Activated T-cell treated with anti-CD3 and anti-CD28 coated beads, Interleukin-2, amount 50 U/mL, for 24 hours (primary cell): ENCODE measurements at regions not wholly inside any gene's neighbourhood (a gene's known extent, or its start where the extent isn't known, plus 50 kb on each side); places are given as distances from the start of the nearest gene placed in this dataset.
"Not testable (repeated sequence)": the region's sequence is repeated elsewhere in the genome, so short reads cannot be mapped to it uniquely, and the experiment has no call there.

ENCODE experiments used
- DNase-seq: peaks from one replicate; pipeline ENCODE4 v3.0.0-alpha.2; 2020
- H3K27ac Mint-ChIP-seq: 2 replicates; pipeline ENCODE4 v1.8.0; 2020; ENCODE audit warnings: mild to moderate bottlenecking, mixed read lengths
- H3K27me3 Mint-ChIP-seq: 2 replicates; pipeline ENCODE4 v1.8.0; 2020; ENCODE audit warnings: mixed read lengths
- H3K36me3 Mint-ChIP-seq: 2 replicates; pipeline ENCODE4 v1.8.0; 2020; ENCODE audit warnings: low read depth, mixed read lengths
- H3K4me1 Mint-ChIP-seq: 2 replicates; pipeline ENCODE4 v1.8.0; 2020; ENCODE audit warnings: low read depth, mixed read lengths
- H3K4me3 Mint-ChIP-seq: 2 replicates; pipeline ENCODE4 v1.8.0; 2020; ENCODE audit warnings: mild to moderate bottlenecking, moderate library complexity, mixed read lengths
- H3K9me3 Mint-ChIP-seq: 2 replicates; pipeline ENCODE4 v1.8.0; 2020; ENCODE audit warnings: mixed read lengths

DNA sequence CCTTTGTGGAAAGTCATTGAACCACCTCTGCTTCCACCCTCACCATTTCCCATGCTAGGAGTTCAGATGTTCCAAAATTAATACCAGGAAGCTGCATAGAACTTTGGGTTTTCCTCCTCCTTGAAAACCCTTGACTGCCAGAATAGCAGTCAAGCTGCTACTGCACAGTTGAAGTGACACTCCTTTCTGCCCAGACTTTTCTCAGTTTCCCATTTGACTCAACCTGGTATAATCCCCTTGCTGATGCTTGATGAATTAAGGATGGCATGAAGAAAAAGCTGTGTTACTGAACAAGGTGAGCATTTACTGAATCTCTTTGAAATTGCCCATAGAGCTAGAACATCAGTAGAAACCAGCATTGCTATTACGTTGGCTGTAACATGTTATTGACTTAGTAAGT is 286.0 kb downstream of the EDEM1 start:
- no peak overlapping the region for H3K27ac Mint-ChIP-seq
- H3K4me1 Mint-ChIP-seq: no peaks in the 10 kb centered on the region
- DNase-seq: no peak
- H3K27me3 Mint-ChIP-seq: peaks cover 3% of the 10 kb centered on the region
- H3K36me3 Mint-ChIP-seq: no peaks in the 10 kb centered on the region
- H3K9me3 Mint-ChIP-seq: peaks cover 3% of the 10 kb centered on the region
- H3K4me3 Mint-ChIP-seq: no peak overlapping the region

DNA sequence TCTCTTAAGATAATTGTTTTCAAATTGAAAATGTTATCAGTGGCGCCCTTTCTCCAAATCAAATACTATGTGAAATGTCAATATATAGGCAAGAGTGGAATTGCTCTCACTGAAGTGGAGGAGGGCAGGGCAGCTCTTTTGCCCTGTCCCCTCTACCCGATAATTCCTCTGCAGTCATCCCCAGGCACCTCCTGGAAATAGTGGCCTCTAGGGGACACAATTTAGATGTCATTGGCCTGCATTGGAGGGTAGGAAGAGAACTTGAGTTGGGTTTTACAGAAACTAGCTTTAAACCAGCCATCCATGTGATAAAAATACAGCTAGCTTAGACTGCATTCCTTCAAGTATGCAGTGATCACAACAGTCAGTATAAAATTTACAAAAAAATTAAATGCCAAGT is 288.9 kb downstream of the EDEM1 start:
- no peak for DNase-seq
- Mint-ChIP-seq H3K4me3 (no peak overlapping the region), H3K4me1 (no peaks in the 10 kb centered on the region), H3K36me3 (no peaks in the 10 kb centered on the region), H3K27me3 (no peaks in the 10 kb centered on the region), H3K9me3 (peaks cover 3% of the 10 kb centered on the region), H3K27ac (no peak overlapping the region)

GRCh38 chr3:5479229-5479799 is 291.8 kb downstream of the EDEM1 start:
- H3K9me3 Mint-ChIP-seq: peaks cover 3% of the 10 kb centered on the region
- no peaks in the 10 kb centered on the region for H3K36me3 Mint-ChIP-seq
- no peak overlapping the region for H3K27ac Mint-ChIP-seq
- no peak for DNase-seq
- no peaks in the 10 kb centered on the region for H3K27me3 Mint-ChIP-seq
- no peak overlapping the region for H3K4me3 Mint-ChIP-seq
- H3K4me1 Mint-ChIP-seq: no peaks in the 10 kb centered on the region

DNA sequence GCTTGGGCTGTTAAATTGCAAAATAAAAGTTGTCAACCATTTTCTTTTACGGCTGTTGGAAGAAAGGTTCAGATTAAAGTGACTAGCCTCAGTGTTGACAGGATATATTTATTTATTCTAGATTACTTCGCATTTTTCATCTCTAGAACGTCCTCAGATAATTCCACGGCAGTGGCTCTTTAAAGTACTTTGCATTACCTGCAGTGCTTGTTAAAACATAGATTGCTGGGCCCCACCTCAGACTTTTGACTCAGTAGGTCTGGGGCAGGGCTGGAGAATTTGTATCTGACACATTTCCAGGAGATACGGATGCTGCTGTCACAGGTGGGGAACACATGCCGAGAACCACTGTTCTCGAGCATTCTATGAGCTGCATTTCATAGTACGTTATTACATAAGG is 292.7 kb downstream of the EDEM1 start:
- Mint-ChIP-seq H3K36me3 (no peaks in the 10 kb centered on the region), H3K27ac (no peak overlapping the region), H3K27me3 (no peaks in the 10 kb centered on the region), H3K9me3 (no peaks in the 10 kb centered on the region), H3K4me1 (no peaks in the 10 kb centered on the region), H3K4me3 (no peak overlapping the region)
- no peak for DNase-seq

GRCh38 chr3:5485427-5485826 is 297.9 kb downstream of the EDEM1 start:
- H3K9me3 Mint-ChIP-seq: no peaks in the 10 kb centered on the region
- H3K4me3 Mint-ChIP-seq: no peak overlapping the region
- H3K27ac Mint-ChIP-seq: no peak overlapping the region
- DNase-seq: no peak
- no peaks in the 10 kb centered on the region for H3K4me1 Mint-ChIP-seq
- no peaks in the 10 kb centered on the region for H3K36me3 Mint-ChIP-seq
- peaks cover 3% of the 10 kb centered on the region for H3K27me3 Mint-ChIP-seq

DNA sequence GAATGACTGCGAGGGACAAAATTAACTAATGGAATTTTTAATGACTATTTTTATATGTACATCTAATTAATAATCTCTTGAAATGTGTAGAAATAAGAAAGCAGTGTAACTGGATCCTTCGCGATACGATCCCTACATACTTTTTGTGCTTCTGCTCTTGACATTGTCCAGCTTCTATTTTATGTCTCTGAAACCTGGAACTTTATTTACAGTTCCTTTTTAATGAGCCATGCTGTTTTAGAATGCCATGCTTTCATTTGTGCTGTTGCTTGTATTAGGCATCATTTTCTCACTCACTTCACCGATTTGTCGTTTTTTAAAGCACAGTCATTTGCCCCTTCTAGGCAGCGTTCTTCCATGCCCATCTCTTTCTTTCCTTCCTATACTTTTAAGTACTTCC is 301.3 kb downstream of the EDEM1 start:
- no peak overlapping the region for H3K27ac Mint-ChIP-seq
- H3K9me3 Mint-ChIP-seq: no peaks in the 10 kb centered on the region
- H3K4me1 Mint-ChIP-seq: no peaks in the 10 kb centered on the region
- no peaks in the 10 kb centered on the region for H3K36me3 Mint-ChIP-seq
- no peak overlapping the region for H3K4me3 Mint-ChIP-seq
- no peak for DNase-seq
- peaks cover 3% of the 10 kb centered on the region for H3K27me3 Mint-ChIP-seq

- Mint-ChIP-seq H3K36me3 (no peaks in the 10 kb centered on the region), H3K4me3 (no peak overlapping the region), H3K9me3 (no peaks in the 10 kb centered on the region), H3K27ac (no peak overlapping the region), H3K27me3 (peaks cover 3% of the 10 kb centered on the region), H3K4me1 (no peaks in the 10 kb centered on the region)
- no peak for DNase-seq
Measured at GRCh38 chr3:5489536-5489935, 302.0 kb downstream of the EDEM1 start.

DNA sequence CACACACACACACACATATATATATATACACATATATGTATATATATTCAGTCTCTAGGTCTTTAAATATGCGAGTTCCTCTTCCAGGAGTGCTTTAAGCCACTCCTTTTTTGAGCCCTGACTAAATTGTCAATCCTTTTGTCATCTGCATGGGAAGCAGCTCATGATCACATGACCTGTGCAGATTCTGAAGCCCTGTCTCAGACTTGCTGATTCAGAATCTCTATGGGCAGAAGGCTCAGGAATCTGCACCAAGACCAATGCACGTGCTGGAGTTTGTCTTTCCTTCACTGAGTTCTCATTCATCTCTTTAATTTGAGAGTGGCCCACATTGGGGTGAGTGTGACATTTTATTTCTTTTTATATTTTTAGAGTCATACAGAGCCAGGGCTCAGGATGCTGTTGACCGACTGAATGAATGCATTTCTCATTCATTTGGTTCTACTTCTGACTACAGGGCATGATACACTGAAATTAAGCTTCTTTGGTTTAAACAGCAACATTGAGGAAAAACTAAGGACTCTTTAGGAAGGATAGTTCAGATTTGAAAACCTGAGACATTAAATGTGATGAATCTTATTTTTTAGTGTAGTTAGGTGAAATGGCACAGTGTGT is 307.5 kb downstream of the EDEM1 start:
- peaks cover 3% of the 10 kb centered on the region for H3K4me1 Mint-ChIP-seq
- H3K27ac Mint-ChIP-seq: no peak overlapping the region
- H3K9me3 Mint-ChIP-seq: no peaks in the 10 kb centered on the region
- H3K27me3 Mint-ChIP-seq: no peaks in the 10 kb centered on the region
- DNase-seq: no peak
- no peaks in the 10 kb centered on the region for H3K36me3 Mint-ChIP-seq
- H3K4me3 Mint-ChIP-seq: no peak overlapping the region

- Mint-ChIP-seq H3K27ac (no peak overlapping the region), H3K4me3 (no peak overlapping the region), H3K9me3 (no peaks in the 10 kb centered on the region), H3K36me3 (no peaks in the 10 kb centered on the region), H3K27me3 (no peaks in the 10 kb centered on the region), H3K4me1 (peaks cover 3% of the 10 kb centered on the region)
- no peak for DNase-seq
Measured at GRCh38 chr3:5497497-5497896, 310.0 kb downstream of the EDEM1 start.

- Mint-ChIP-seq H3K27me3 (no peaks in the 10 kb centered on the region), H3K36me3 (no peaks in the 10 kb centered on the region), H3K4me1 (peaks cover 3% of the 10 kb centered on the region), H3K9me3 (no peaks in the 10 kb centered on the region), H3K4me3 (no peak overlapping the region), H3K27ac (no peak overlapping the region)
- DNase-seq: no peak
Measured at GRCh38 chr3:5498981-5499380, 311.5 kb downstream of the EDEM1 start.

DNA sequence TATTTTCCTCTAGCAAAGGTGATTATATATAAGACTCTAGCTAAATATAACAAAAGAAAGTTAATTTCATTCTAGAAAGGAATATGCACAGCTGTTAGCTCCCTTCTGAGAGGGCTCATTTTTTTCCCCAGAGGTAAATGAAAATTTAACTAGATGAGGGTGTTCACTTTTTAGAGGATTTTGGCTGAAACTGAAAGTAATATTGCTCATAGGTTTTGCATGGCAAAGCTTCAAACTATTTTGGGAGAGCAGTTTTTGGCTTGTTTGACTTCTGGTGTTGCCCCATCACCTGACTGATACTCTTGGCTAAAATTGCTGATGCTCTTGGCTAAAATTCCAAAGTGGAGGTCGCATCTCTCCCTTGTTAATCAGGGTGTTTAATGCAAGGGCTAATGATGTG is 311.9 kb downstream of the EDEM1 start:
- Mint-ChIP-seq H3K27me3 (no peaks in the 10 kb centered on the region), H3K9me3 (no peaks in the 10 kb centered on the region), H3K36me3 (no peaks in the 10 kb centered on the region), H3K4me3 (no peak overlapping the region), H3K27ac (no peak overlapping the region), H3K4me1 (peaks cover 3% of the 10 kb centered on the region)
- no peak for DNase-seq

DNA sequence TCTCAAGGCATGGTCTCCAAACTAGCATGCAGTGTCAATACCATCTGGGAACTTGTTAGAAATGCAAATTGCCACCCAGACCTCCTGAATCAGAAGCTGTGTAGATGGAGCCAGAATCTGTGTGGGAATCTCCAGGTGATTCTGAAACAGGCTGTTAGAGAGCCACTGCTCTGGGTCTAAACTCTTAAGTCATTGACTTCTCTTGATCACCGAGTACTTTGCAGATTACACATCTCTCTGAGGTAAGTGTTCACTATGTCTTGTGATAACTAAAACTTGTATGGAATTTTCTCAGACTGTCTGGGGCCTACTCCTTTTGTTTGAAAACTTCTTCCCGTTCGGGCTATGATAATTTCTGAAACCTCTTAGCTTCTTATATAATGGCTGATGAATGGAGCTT is 315.6 kb downstream of the EDEM1 start:
- H3K9me3 Mint-ChIP-seq: peaks cover 2% of the 10 kb centered on the region
- no peak overlapping the region for H3K27ac Mint-ChIP-seq
- no peaks in the 10 kb centered on the region for H3K36me3 Mint-ChIP-seq
- no peak overlapping the region for H3K4me3 Mint-ChIP-seq
- H3K27me3 Mint-ChIP-seq: no peaks in the 10 kb centered on the region
- no peak for DNase-seq
- no peaks in the 10 kb centered on the region for H3K4me1 Mint-ChIP-seq

GRCh38 chr3:5504135-5504534 is 316.6 kb downstream of the EDEM1 start:
- no peak overlapping the region for H3K27ac Mint-ChIP-seq
- peaks cover 12% of the 10 kb centered on the region for H3K9me3 Mint-ChIP-seq
- H3K36me3 Mint-ChIP-seq: no peaks in the 10 kb centered on the region
- H3K4me1 Mint-ChIP-seq: no peaks in the 10 kb centered on the region
- H3K27me3 Mint-ChIP-seq: no peaks in the 10 kb centered on the region
- no peak overlapping the region for H3K4me3 Mint-ChIP-seq
- DNase-seq: no peak

DNA sequence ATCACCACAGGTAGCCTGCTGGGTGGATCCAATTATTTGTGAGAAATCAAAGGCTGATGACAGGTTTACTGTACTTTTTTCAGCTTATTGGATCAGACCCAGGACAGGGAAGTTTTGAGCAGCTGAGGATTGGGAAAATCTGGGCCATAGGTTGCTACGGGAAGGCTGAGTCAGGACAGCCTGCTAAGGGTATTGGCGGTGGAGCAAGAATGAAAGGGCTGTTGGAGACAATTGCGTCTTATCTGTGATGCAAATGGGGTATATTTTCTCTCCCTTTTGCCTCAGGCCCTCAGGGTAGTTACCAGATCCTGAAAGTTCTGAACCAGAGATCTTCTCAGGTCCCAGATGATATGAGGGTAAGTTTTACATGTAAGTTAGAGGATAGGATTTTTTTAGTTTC is 317.7 kb downstream of the EDEM1 start:
- H3K4me1 Mint-ChIP-seq: no peaks in the 10 kb centered on the region
- no peak for DNase-seq

GRCh38 chr3:5505997-5506396 is 318.5 kb downstream of the EDEM1 start:
- peaks cover 23% of the 10 kb centered on the region for H3K9me3 Mint-ChIP-seq

More for the DNA sequence above, 317.7 kb downstream of the EDEM1 start:
- H3K9me3 Mint-ChIP-seq: peaks cover 22% of the 10 kb centered on the region
- H3K27ac Mint-ChIP-seq: no peak overlapping the region
- no peak overlapping the region for H3K4me3 Mint-ChIP-seq
- no peaks in the 10 kb centered on the region for H3K27me3 Mint-ChIP-seq
- no peaks in the 10 kb centered on the region for H3K36me3 Mint-ChIP-seq

GRCh38 chr3:5508860-5509259 is 321.4 kb downstream of the EDEM1 start:
- H3K27me3 Mint-ChIP-seq, H3K4me3 Mint-ChIP-seq, H3K27ac Mint-ChIP-seq, H3K4me1 Mint-ChIP-seq, DNase-seq, H3K36me3 Mint-ChIP-seq: not testable (repeated sequence)
- H3K9me3 Mint-ChIP-seq: peaks cover 36% of the 10 kb centered on the region

More at GRCh38 chr3:5505997-5506396, 318.5 kb downstream of the EDEM1 start:
- no peak for DNase-seq
- Mint-ChIP-seq H3K27me3 (no peaks in the 10 kb centered on the region), H3K27ac (no peak overlapping the region), H3K4me3 (no peak overlapping the region), H3K4me1 (no peaks in the 10 kb centered on the region), H3K36me3 (no peaks in the 10 kb centered on the region)
